Mesothelial cell of epicardium (in vitro differentiated cells): ENCODE measurements at regions not wholly inside any gene's neighbourhood (a gene's known extent, or its start where the extent isn't known, plus 50 kb on each side); places are given as distances from the start of the nearest gene placed in this dataset.

Experiments
- DNase-seq, 2 experiments: peaks; one replicate each; pipeline ENCODE4 v3.0.0; 2021; ENCODE audit warnings: low spot score in 2 of 2; ENCODE audit not compliant: unreplicated experiment in 2 of 2
- H3K27ac Mint-ChIP-seq: 2 replicates; pipeline ENCODE4 v1.8.0; 2021; ENCODE audit warnings: mixed read lengths
- H3K27me3 Mint-ChIP-seq: 2 replicates; pipeline ENCODE4 v1.8.0; 2021; ENCODE audit warnings: low read depth, mixed read lengths
- H3K36me3 Mint-ChIP-seq: 2 replicates; pipeline ENCODE4 v1.8.0; 2021; ENCODE audit warnings: mixed read lengths
- H3K4me1 Mint-ChIP-seq: 2 replicates; pipeline ENCODE4 v1.8.0; 2021; ENCODE audit warnings: mixed read lengths
- H3K4me3 Mint-ChIP-seq: 2 replicates; pipeline ENCODE4 v1.8.0; 2021; ENCODE audit warnings: mild to moderate bottlenecking, moderate library complexity, mixed read lengths
- H3K9me3 Mint-ChIP-seq: 2 replicates; pipeline ENCODE4 v1.8.0; 2021; ENCODE audit warnings: mixed read lengths
- TF ChIP-seq, protein P1 (sequence below): fragments of 200-600 bp; sonication (generic); IDR thresholded peaks from one replicate; pipeline ENCODE4 v1.5.0; 2021; ENCODE audit warnings: antibody characterized with exemption; ENCODE audit not compliant: unreplicated experiment

- Mint-ChIP-seq H3K4me1 (peaks cover 4% of the 10 kb centered on the region), H3K27ac (no peak overlapping the region), H3K36me3 (no peaks in the 10 kb centered on the region), H3K9me3 (peaks cover 4% of the 10 kb centered on the region), H3K27me3 (no peaks in the 10 kb centered on the region), H3K4me3 (no peak overlapping the region)
- TF ChIP-seq, protein P1, sequence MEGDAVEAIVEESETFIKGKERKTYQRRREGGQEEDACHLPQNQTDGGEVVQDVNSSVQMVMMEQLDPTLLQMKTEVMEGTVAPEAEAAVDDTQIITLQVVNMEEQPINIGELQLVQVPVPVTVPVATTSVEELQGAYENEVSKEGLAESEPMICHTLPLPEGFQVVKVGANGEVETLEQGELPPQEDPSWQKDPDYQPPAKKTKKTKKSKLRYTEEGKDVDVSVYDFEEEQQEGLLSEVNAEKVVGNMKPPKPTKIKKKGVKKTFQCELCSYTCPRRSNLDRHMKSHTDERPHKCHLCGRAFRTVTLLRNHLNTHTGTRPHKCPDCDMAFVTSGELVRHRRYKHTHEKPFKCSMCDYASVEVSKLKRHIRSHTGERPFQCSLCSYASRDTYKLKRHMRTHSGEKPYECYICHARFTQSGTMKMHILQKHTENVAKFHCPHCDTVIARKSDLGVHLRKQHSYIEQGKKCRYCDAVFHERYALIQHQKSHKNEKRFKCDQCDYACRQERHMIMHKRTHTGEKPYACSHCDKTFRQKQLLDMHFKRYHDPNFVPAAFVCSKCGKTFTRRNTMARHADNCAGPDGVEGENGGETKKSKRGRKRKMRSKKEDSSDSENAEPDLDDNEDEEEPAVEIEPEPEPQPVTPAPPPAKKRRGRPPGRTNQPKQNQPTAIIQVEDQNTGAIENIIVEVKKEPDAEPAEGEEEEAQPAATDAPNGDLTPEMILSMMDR, result no peak
- no peak for DNase-seq
Measured at GRCh38 chr18:61239051-61239450, 94.2 kb upstream of the CDH20 start.

DNA sequence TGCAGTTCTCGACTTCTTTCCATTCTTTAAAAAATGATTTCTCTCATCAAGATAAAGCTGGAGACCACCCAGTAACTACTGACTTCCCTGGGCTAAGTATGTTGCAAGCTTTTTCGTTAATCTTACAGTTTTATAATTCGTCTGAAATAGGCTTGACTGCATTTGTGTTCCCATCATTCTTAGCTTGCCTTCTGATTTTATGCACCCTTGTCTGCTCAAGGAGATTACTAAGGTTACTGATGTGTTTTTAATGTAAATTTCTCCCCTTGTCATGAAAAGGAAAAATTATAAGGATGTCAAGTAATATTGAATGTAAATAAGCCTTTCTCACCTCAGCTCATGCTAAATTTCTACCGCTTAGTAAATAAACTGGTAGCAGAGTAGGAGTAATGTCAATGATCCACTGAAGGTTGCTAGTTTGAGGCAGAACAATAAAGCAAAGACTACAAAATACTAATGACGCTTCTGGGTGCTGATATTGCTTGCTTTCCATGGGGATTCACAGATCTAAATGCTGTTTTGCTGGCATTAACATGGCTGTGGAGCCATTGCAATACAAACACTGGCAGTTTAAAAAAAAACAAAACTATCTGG is 91.9 kb upstream of the CDH20 start:
- DNase-seq, result no peak
- H3K4me3 Mint-ChIP-seq, result no peak overlapping the region
- H3K27me3 Mint-ChIP-seq, result peaks cover 2% of the 10 kb centered on the region
- no peaks in the 10 kb centered on the region for H3K36me3 Mint-ChIP-seq
- no peak overlapping the region for H3K27ac Mint-ChIP-seq
- peaks cover 4% of the 10 kb centered on the region for H3K9me3 Mint-ChIP-seq
- peaks cover 2% of the 10 kb centered on the region for H3K4me1 Mint-ChIP-seq
- TF ChIP-seq, protein P1, result no peak

DNA sequence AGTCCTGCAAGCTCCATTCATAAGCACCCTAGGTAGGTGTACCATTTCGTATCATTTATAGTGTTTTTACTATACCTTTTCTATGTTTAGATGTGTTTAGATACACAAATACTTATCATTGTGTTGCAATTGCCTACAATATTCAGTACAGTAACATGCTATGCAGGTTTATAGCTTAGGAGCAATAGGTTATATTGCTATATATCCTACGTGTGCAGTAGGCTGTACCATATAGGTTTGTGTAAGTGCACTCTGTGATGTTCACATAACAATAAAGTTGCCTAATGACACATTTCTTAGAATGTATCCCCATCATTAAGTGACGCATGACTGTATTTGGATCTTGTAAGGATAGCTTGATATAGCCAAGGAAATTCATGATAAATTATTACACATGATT is 88.6 kb upstream of the CDH20 start:
- H3K9me3 Mint-ChIP-seq, result no peaks in the 10 kb centered on the region
- no peak for DNase-seq
- no peaks in the 10 kb centered on the region for H3K4me1 Mint-ChIP-seq
- no peak overlapping the region for H3K27ac Mint-ChIP-seq
- TF ChIP-seq, protein P1, result no peak
- H3K27me3 Mint-ChIP-seq, result peaks cover 2% of the 10 kb centered on the region
- H3K36me3 Mint-ChIP-seq, result no peaks in the 10 kb centered on the region
- no peak overlapping the region for H3K4me3 Mint-ChIP-seq

- H3K4me1 Mint-ChIP-seq, result no peaks in the 10 kb centered on the region
- H3K27me3 Mint-ChIP-seq, result peaks cover 2% of the 10 kb centered on the region
- H3K4me3 Mint-ChIP-seq, result no peak overlapping the region
- no peak overlapping the region for H3K27ac Mint-ChIP-seq
- H3K36me3 Mint-ChIP-seq, result no peaks in the 10 kb centered on the region
- H3K9me3 Mint-ChIP-seq, result no peaks in the 10 kb centered on the region
- DNase-seq, result no peak
- TF ChIP-seq, protein P1, result no peak
Measured at GRCh38 chr18:61245276-61245675, 88.0 kb upstream of the CDH20 start.

GRCh38 chr18:61248589-61248988 is 84.6 kb upstream of the CDH20 start:
- DNase-seq, result no peak

More at GRCh38 chr18:61248589-61248988, 84.6 kb upstream of the CDH20 start:
- Mint-ChIP-seq H3K36me3 (no peaks in the 10 kb centered on the region), H3K9me3 (no peaks in the 10 kb centered on the region), H3K4me3 (no peak overlapping the region), H3K27ac (no peak overlapping the region), H3K27me3 (peaks cover 2% of the 10 kb centered on the region), H3K4me1 (no peaks in the 10 kb centered on the region)
- TF ChIP-seq, protein P1, result no peak
